NCI-H1105 treated with DMSO at 0.1 percent for 48 hours (cell line): ENCODE measurements at regions not wholly inside any gene's neighbourhood (a gene's known extent, or its start where the extent isn't known, plus 50 kb on each side); places are given as distances from the start of the nearest gene placed in this dataset.

Experiments
- DNase-seq: peaks from one replicate; lab custom pipeline; 2025; lab: John Stamatoyannopoulos, UW

DNA sequence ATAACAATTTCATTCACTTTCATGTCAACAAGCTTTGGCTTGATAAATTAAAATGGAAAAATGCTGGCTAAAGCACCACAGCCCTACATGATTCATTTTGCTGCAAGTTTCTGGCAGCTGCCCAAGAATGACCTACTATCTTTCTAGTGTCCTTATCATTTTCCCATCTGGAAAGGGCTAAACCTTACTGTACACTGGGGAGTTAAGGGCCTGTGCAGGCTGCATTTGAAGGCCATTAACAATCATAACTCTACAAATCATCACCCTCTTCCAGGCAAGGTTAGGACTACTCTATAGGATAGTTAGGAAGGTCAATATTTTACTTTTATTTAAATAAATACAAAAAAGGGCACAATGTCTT, 579.7 kb upstream of the ZNF608 start:
- peak; percentile 89 for DNase-seq

DNA sequence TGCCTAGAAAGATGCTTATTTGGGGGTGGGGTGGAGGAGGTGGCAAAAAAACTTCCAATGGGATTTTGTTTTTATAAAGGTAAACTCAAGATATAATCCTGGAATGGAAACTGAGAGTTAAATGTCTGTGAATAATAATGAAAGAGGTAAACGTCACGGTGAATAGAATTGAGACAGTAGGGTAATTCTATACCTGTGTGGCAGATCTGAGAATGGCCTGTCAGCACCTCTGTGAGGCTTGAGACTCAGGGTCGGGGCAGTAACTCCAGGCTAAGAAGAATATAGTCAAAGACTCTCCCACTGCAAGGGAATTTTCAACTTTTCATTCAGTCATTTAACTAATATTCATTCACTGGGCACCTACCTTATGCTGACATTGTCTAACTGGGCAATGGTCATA, 581.2 kb upstream of the ZNF608 start:
- no peak for DNase-seq

- peak; percentile 6 for DNase-seq
Measured at GRCh38 chr5:125331987-125332598, 585.7 kb upstream of the ZNF608 start.

- no peak for DNase-seq
Measured at GRCh38 chr5:125333416-125333815, 587.0 kb upstream of the ZNF608 start.

GRCh38 chr5:125336401-125336800, 590.0 kb upstream of the ZNF608 start:
- no peak for DNase-seq

DNA sequence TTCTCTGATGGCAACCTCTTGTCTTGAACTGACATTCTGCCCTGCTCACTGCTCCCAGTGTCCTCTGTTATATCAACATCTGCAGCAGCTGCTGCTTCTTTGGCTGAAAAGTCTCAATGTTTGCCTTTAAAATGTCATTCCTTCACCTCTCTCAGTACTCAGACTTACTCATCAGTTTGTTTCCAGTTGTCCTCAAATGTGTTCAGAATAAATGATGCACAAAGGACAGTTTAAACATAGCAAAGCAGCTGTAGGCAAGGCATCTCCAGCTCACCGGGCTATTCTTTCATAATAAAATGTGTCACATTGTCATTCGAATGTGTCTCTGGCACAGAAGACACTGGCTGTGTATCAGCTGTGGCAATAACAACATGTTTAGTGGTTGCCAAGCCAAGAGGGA, 590.9 kb upstream of the ZNF608 start:
- no peak for DNase-seq

DNA sequence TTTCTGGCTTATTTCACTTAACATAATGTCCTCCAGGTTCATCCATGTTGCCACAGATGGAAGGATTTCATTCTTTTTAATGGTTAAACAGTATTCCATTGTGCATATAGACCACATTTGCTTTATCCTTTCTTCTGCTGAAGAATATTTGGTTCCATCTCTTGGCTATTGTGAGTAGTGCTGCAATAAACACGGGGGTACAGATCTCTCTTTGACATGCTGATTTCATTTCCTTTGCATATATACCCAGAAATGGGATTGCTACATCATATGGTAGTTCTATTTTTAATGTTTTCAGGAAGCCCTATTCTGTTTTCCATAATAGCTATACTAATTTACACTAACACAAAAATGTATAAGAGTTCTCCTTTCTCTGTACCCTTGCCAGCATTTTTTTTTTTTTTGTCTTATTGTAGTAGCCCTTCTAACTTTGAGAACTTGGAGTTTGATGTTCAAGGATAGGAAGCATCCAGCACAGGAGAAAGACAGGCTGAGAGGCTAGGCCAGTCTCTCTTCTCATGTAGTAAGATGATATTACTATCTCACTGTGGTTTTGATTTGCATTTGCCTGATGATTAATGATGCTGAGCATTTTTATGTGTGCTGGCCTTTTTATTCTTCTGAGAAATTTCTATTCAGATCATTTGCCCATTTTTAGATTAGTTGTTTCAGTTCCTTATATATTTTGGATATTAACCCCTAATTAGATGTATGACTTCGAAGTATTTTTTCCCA, 592.2 kb upstream of the ZNF608 start:
- no peak for DNase-seq

- no peak for DNase-seq
Measured at GRCh38 chr5:125341436-125341835, 595.0 kb upstream of the ZNF608 start.

GRCh38 chr5:125343015-125343414, 596.6 kb upstream of the ZNF608 start:
- no peak for DNase-seq

- no peak for DNase-seq
Measured at GRCh38 chr5:125346316-125346715, 599.9 kb upstream of the ZNF608 start.

- no peak for DNase-seq
Measured at GRCh38 chr5:125348221-125348692, 601.8 kb upstream of the ZNF608 start.

- DNase-seq: no peak
Measured at GRCh38 chr5:125348936-125349831, 602.7 kb upstream of the ZNF608 start.

- no peak for DNase-seq
Measured at GRCh38 chr5:125357660-125358059, 611.2 kb upstream of the ZNF608 start.

DNA sequence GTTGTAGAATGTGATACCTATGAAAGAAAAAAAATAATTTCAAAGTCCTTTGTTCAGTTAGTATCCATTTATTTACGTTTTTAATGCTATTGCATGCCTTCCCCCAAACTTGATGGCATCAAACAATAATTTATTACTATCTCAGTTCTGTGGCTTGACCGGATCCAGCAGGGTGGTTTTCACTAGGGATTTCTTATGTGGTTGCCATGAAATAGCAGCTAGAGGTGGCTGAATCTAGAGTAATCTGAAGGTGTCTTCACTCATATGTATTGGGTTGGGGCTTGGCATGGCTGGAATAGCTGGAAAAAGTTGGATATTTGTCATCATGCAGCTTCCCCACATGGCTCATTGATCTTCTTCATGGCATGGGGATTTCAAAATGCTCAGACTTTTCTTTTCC, 619.3 kb upstream of the ZNF608 start:
- no peak for DNase-seq

DNA sequence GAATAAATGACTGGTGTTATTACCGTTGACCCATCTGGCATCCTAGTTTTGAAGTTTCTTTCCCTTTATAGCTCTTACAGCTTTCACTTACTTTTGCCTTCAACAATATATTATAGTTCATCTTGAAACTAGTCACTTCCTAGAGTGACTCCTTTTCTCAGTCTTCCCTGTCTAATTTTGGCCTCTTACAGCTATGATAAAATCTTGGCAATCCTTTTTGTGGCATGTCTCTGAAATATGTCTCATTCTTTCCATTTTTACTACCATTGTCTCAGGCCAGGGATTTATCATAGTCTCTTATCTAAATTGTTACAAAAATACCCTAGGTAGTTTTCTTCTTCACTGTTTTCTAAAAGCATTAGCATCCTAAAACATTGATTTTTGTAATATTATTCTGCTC, 621.3 kb upstream of the ZNF608 start:
- no peak for DNase-seq

DNA sequence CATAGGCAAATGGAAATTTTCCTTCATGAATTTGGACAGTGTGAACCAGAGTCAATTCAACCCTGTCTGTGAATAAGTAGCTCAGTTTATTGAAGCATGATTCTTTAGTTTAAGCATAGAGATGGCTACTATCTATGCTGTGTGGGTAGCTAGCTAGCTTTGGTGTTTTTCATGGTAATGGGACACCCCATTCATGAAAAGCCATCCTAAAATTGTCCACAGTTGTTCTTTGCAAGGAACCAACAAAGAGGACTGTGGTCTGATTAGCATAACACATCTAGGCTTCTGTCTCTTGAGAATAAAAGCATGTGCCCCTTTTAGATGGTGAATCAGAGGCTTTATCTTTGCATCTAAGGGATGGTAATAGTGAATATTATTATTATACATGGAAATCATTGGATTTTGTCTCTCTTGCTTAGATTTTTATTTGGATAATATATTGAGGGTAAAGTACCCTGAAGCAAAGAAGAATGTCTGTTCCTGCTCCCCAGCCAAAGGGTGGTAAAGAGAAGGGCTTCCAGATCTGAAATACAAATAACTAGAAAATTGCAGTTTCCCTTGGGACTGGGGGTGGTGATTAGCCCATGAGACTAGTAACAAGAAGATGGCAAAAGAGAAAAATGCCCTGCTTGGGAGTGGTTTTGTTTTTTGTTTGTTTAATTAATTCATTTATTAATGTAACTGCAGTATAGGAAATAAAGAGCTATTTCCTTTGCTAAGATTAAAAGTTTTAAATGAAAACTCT, 624.2 kb upstream of the ZNF608 start:
- DNase-seq: no peak

GRCh38 chr5:125372694-125373631, 626.5 kb upstream of the ZNF608 start:
- DNase-seq: peak; percentile 64

- no peak for DNase-seq
Measured at GRCh38 chr5:125375143-125375542, 628.7 kb upstream of the ZNF608 start.

DNA sequence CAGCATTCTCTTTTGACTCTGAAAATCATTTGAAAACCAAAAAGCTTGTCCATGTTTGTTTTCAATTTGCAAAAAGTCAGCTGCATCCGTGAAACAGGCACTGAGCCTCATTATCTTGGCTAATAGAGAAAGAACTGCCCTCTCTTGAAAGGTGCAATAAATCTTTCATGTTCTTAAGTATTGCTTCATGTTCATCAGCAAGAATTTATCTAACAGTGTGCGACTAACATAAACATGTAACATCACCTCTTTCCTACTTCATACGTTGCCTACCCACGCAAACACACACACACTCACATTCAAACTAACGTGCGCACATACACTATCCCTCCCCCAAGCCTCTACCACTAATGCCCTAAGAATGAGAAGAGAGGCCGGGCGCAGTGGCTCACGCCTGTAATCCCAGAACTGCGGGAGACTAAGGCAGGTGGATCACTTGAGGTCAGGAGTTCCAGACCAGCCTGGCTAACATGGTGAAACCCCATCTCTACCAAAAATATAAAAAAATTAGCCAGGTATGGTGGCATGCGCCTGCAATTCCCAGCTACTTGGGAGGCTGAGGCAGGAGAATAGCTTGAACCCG, 629.7 kb upstream of the ZNF608 start:
- no peak for DNase-seq

DNA sequence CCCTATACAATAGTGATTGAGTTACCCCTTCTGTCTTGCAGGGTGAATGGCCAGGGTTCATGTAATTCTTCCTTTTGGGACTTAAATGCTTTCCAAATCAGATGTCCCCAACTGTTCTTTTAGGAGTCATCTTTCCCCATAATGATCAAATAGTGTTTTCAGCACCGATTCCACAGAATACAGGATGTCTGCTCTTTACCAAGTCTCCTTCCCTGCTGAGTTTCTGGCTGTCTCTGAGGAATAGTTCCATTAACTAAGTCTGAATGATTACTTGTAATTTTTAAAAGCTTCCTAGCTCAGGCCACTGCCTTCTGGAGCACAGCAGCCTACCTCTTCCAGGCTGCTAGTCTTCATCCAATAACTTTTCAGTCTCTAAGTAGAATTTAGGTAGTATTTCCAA, 630.7 kb upstream of the ZNF608 start:
- no peak for DNase-seq

GRCh38 chr5:125381290-125381689, 634.9 kb upstream of the ZNF608 start:
- no peak for DNase-seq
